Stimulated activated CD4-positive, alpha-beta T cell treated with anti-CD3 and anti-CD28 coated beads, TNF-alpha, amount 100 ng/mL, for 1 hour (primary cell): ENCODE measurements at regions not wholly inside any gene's neighbourhood (a gene's known extent, or its start where the extent isn't known, plus 50 kb on each side); places are given as distances from the start of the nearest gene placed in this dataset.

Experiments
- DNase-seq, 3 donors: peaks; one replicate each; pipeline ENCODE4 v3.0.0-alpha.2; 2020; ENCODE audit warnings: low read depth in 3 of 3, low spot score in 1 of 3

- no peak for DNase-seq
Observed at GRCh38 chr2:177078855-177079254, 133.7 kb upstream of the HNRNPA3 start.

GRCh38 chr2:177080746-177081284, 131.8 kb upstream of the HNRNPA3 start:
- DNase-seq: no peak

GRCh38 chr2:177084607-177085006, 128.0 kb upstream of the HNRNPA3 start:
- no peak for DNase-seq

- DNase-seq: no peak
Observed at GRCh38 chr2:177088529-177088928, 124.1 kb upstream of the HNRNPA3 start.

GRCh38 chr2:177090967-177091366, 121.6 kb upstream of the HNRNPA3 start:
- no peak for DNase-seq

GRCh38 chr2:177093371-177093770, 119.2 kb upstream of the HNRNPA3 start:
- DNase-seq: no peak

- no peak for DNase-seq
Observed at GRCh38 chr2:177098001-177098613, 114.5 kb upstream of the HNRNPA3 start.

- DNase-seq: no peak
Observed at GRCh38 chr2:177101930-177102329, 110.7 kb upstream of the HNRNPA3 start.

- DNase-seq: no peak
Observed at GRCh38 chr2:177106212-177106611, 106.4 kb upstream of the HNRNPA3 start.

- no peak for DNase-seq
Observed at GRCh38 chr2:177108890-177109289, 103.7 kb upstream of the HNRNPA3 start.

- DNase-seq: no peak
Observed at GRCh38 chr2:177114712-177115111, 97.9 kb upstream of the HNRNPA3 start.

GRCh38 chr2:177117755-177118154, 94.8 kb upstream of the HNRNPA3 start:
- no peak for DNase-seq

GRCh38 chr2:177118636-177119035, 94.0 kb upstream of the HNRNPA3 start:
- DNase-seq: no peak

- DNase-seq: no peak
Observed at GRCh38 chr2:177119099-177119498, 93.5 kb upstream of the HNRNPA3 start.

- DNase-seq: no peak
Observed at GRCh38 chr2:177123048-177123447, 89.5 kb upstream of the HNRNPA3 start.

GRCh38 chr2:177124371-177124770, 88.2 kb upstream of the HNRNPA3 start:
- no peak for DNase-seq

GRCh38 chr2:177127821-177128220, 84.8 kb upstream of the HNRNPA3 start:
- DNase-seq: no peak

- no peak for DNase-seq
Observed at GRCh38 chr2:177129610-177130009, 83.0 kb upstream of the HNRNPA3 start.

GRCh38 chr2:177131858-177132257, 80.7 kb upstream of the HNRNPA3 start:
- no peak for DNase-seq

GRCh38 chr2:177138823-177139222, 73.8 kb upstream of the HNRNPA3 start:
- DNase-seq: no peak

GRCh38 chr2:177141866-177142265, 70.7 kb upstream of the HNRNPA3 start:
- DNase-seq: no peak

GRCh38 chr2:177143444-177143843, 69.2 kb upstream of the HNRNPA3 start:
- no peak for DNase-seq

GRCh38 chr2:177147093-177147694, 65.4 kb upstream of the HNRNPA3 start:
- DNase-seq: no peak
